ENCODE measurements at regions not wholly inside any gene's neighbourhood (a gene's known extent, or its start where the extent isn't known, plus 50 kb on each side); places are given as distances from the start of the nearest gene placed in this dataset.
A peak's percentile ranks its signal among the peaks of the same experiment; 100 is the strongest.

- H3K9me3 Mint-ChIP-seq: no peaks in the 10 kb centered on the region
- ATAC-seq: no peak
- peaks cover 6 to 25% of the 10 kb centered on the region in 2 donors for H3K27me3 Mint-ChIP-seq
These were observed 138.2 kb upstream of the OSMR start for GRCh38 chr5:38707352-38708210.

GRCh38 chr5:38709678-38710306, 136.0 kb upstream of the OSMR start:
- no peak for ATAC-seq
- Mint-ChIP-seq H3K9me3 (no peaks in the 10 kb centered on the region), H3K4me3 (no peak overlapping the region), H3K27ac (no peak overlapping the region), H3K36me3 (no peaks in the 10 kb centered on the region), H3K27me3 (peaks cover 3 to 19% of the 10 kb centered on the region in 2 donors), H3K4me1 (ENCODE audit: low read depth in 2 of 2) (no peaks in the 10 kb centered on the region)
- no peak for DNase-seq (ENCODE audit: low spot score)

More at GRCh38 chr5:38707352-38708210, 138.2 kb upstream of the OSMR start:
- no peaks in the 10 kb centered on the region for H3K4me1 Mint-ChIP-seq (ENCODE audit: low read depth in 2 of 2)
- no peak overlapping the region for H3K27ac Mint-ChIP-seq
- no peak for DNase-seq (ENCODE audit: low spot score)
- H3K36me3 Mint-ChIP-seq: no peaks in the 10 kb centered on the region
- no peak overlapping the region for H3K4me3 Mint-ChIP-seq

GRCh38 chr5:38710627-38711026, 135.2 kb upstream of the OSMR start:
- Mint-ChIP-seq H3K4me3 (no peak overlapping the region), H3K4me1 (ENCODE audit: low read depth in 2 of 2) (no peaks in the 10 kb centered on the region), H3K27ac (no peak overlapping the region), H3K27me3 (peaks cover 3 to 19% of the 10 kb centered on the region in 2 donors), H3K9me3 (no peaks in the 10 kb centered on the region), H3K36me3 (no peaks in the 10 kb centered on the region)
- DNase-seq (ENCODE audit: low spot score): no peak
- no peak for ATAC-seq

GRCh38 chr5:38712391-38712790, 133.4 kb upstream of the OSMR start:
- no peak for ATAC-seq
- Mint-ChIP-seq H3K36me3 (no peaks in the 10 kb centered on the region), H3K9me3 (no peaks in the 10 kb centered on the region), H3K4me1 (ENCODE audit: low read depth in 2 of 2) (no peaks in the 10 kb centered on the region), H3K27ac (no peak overlapping the region), H3K4me3 (no peak overlapping the region), H3K27me3 (peaks cover 3 to 11% of the 10 kb centered on the region in 2 donors)
- no peak for DNase-seq (ENCODE audit: low spot score)

- DNase-seq (ENCODE audit: low spot score): no peak
- no peaks in the 10 kb centered on the region for H3K4me1 Mint-ChIP-seq (ENCODE audit: low read depth in 2 of 2)
- no peaks in the 10 kb centered on the region for H3K9me3 Mint-ChIP-seq
- H3K4me3 Mint-ChIP-seq: no peak overlapping the region
- peak in 1 of 2 donors; percentile 43 for ATAC-seq
- no peak overlapping the region for H3K27ac Mint-ChIP-seq
- H3K36me3 Mint-ChIP-seq: no peaks in the 10 kb centered on the region
- H3K27me3 Mint-ChIP-seq: peaks cover 3 to 16% of the 10 kb centered on the region in 2 donors
These were observed 131.6 kb upstream of the OSMR start for GRCh38 chr5:38714240-38714639.

GRCh38 chr5:38714703-38715355, 131.0 kb upstream of the OSMR start:
- Mint-ChIP-seq H3K4me1 (ENCODE audit: low read depth in 2 of 2) (no peaks in the 10 kb centered on the region), H3K36me3 (no peaks in the 10 kb centered on the region), H3K27ac (no peak overlapping the region), H3K27me3 (peaks cover 3 to 22% of the 10 kb centered on the region in 2 donors), H3K4me3 (no peak overlapping the region), H3K9me3 (no peaks in the 10 kb centered on the region)
- no peak for DNase-seq (ENCODE audit: low spot score)
- no peak for ATAC-seq

- Mint-ChIP-seq H3K9me3 (no peaks in the 10 kb centered on the region), H3K27me3 (peaks cover 4 to 27% of the 10 kb centered on the region in 2 donors), H3K36me3 (no peaks in the 10 kb centered on the region), H3K4me3 (no peak overlapping the region), H3K27ac (no peak overlapping the region), H3K4me1 (ENCODE audit: low read depth in 2 of 2) (no peaks in the 10 kb centered on the region)
- ATAC-seq (no peak), DNase-seq (ENCODE audit: low spot score) (no peak)
These were observed 130.1 kb upstream of the OSMR start for GRCh38 chr5:38715696-38716095.

- Mint-ChIP-seq H3K4me3 (no peak overlapping the region), H3K36me3 (no peaks in the 10 kb centered on the region), H3K9me3 (no peaks in the 10 kb centered on the region), H3K27me3 (peaks cover 7 to 33% of the 10 kb centered on the region in 2 donors), H3K4me1 (ENCODE audit: low read depth in 2 of 2) (no peaks in the 10 kb centered on the region), H3K27ac (no peak overlapping the region)
- no peak for ATAC-seq
- DNase-seq (ENCODE audit: low spot score): no peak
These were observed 129.3 kb upstream of the OSMR start for GRCh38 chr5:38716516-38716915.

- Mint-ChIP-seq H3K4me3 (no peak overlapping the region), H3K9me3 (no peaks in the 10 kb centered on the region), H3K27ac (no peak overlapping the region), H3K27me3 (peaks cover 7 to 22% of the 10 kb centered on the region in 2 donors), H3K36me3 (no peaks in the 10 kb centered on the region), H3K4me1 (ENCODE audit: low read depth in 2 of 2) (no peaks in the 10 kb centered on the region)
- DNase-seq (ENCODE audit: low spot score) (no peak), ATAC-seq (no peak)
These were observed 126.9 kb upstream of the OSMR start for GRCh38 chr5:38718771-38719391.

GRCh38 chr5:38719403-38719802, 126.4 kb upstream of the OSMR start:
- Mint-ChIP-seq H3K9me3 (no peaks in the 10 kb centered on the region), H3K27ac (no peak overlapping the region), H3K4me3 (no peak overlapping the region), H3K36me3 (no peaks in the 10 kb centered on the region), H3K4me1 (ENCODE audit: low read depth in 2 of 2) (no peaks in the 10 kb centered on the region), H3K27me3 (peaks cover 7 to 22% of the 10 kb centered on the region in 2 donors)
- DNase-seq (ENCODE audit: low spot score) (no peak), ATAC-seq (no peak)

- no peaks in the 10 kb centered on the region for H3K4me1 Mint-ChIP-seq (ENCODE audit: low read depth in 2 of 2)
- H3K9me3 Mint-ChIP-seq: no peaks in the 10 kb centered on the region
- no peak overlapping the region for H3K27ac Mint-ChIP-seq
- no peak overlapping the region for H3K4me3 Mint-ChIP-seq
- no peaks in the 10 kb centered on the region for H3K36me3 Mint-ChIP-seq
- no peak for ATAC-seq
- H3K27me3 Mint-ChIP-seq: peaks cover 7 to 22% of the 10 kb centered on the region in 2 donors
- DNase-seq (ENCODE audit: low spot score): no peak
These were observed 125.9 kb upstream of the OSMR start for GRCh38 chr5:38719916-38720315.

GRCh38 chr5:38720554-38721361, 125.1 kb upstream of the OSMR start:
- ATAC-seq: no peak
- no peaks in the 10 kb centered on the region for H3K4me1 Mint-ChIP-seq (ENCODE audit: low read depth in 2 of 2)

GRCh38 chr5:38722918-38723317, 122.9 kb upstream of the OSMR start:
- Mint-ChIP-seq H3K27ac (no peak overlapping the region), H3K27me3 (peaks cover 13 to 22% of the 10 kb centered on the region in 2 donors), H3K4me1 (ENCODE audit: low read depth in 2 of 2) (no peaks in the 10 kb centered on the region), H3K4me3 (no peak overlapping the region), H3K9me3 (no peaks in the 10 kb centered on the region), H3K36me3 (no peaks in the 10 kb centered on the region)
- ATAC-seq (no peak), DNase-seq (ENCODE audit: low spot score) (no peak)

More at GRCh38 chr5:38720554-38721361, 125.1 kb upstream of the OSMR start:
- H3K4me3 Mint-ChIP-seq: no peak overlapping the region
- H3K36me3 Mint-ChIP-seq: no peaks in the 10 kb centered on the region
- peaks cover 7 to 22% of the 10 kb centered on the region in 2 donors for H3K27me3 Mint-ChIP-seq
- no peak for DNase-seq (ENCODE audit: low spot score)
- H3K27ac Mint-ChIP-seq: no peak overlapping the region
- H3K9me3 Mint-ChIP-seq: no peaks in the 10 kb centered on the region
